ENCODE measurements at regions not wholly inside any gene's neighbourhood (a gene's known extent, or its start where the extent isn't known, plus 50 kb on each side); places are given as distances from the start of the nearest gene placed in this dataset.

DNA sequence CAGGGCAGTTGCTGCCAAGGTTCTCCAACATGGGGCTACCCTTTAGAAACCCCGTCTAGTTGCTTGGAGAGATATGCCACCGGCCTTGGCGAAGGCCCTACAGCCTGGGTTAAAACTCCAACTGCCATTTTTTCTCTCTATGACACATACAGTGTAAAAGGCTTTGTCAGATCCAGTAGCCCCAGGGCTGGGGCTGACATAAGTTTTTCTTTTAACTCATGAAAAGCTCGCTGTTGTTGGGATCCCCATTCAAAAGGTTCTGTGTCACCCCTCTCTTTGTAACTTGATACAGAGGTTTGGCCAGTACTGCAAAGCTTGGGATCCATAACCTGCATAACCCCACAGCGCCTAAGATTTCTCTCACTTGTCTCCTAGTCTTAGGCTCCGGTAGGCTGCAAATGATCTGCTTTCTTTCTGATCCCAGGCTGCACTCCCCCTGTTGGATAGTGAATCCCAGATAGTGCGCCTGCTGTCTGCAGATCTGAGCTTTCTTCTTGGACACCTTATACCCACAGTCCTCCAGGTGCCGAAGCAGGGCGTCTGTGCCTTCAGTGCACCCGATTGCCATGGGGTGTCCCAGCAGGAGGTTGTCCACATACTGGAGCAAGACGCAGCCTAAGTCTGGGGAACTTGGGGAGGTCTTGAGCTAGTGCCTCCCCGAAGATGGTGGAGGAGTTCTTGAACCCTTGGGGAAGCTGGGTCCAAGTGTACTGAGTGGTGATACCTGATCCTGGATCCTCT is 406.2 kb downstream of the TGFB2 start:
- no peak for DNase-seq
- in situ Hi-C loops (cut with HindIII; ENCODE audit: low pct_ligation_motif_present, low sequenced_read_pairs) = no loop called here

DNA sequence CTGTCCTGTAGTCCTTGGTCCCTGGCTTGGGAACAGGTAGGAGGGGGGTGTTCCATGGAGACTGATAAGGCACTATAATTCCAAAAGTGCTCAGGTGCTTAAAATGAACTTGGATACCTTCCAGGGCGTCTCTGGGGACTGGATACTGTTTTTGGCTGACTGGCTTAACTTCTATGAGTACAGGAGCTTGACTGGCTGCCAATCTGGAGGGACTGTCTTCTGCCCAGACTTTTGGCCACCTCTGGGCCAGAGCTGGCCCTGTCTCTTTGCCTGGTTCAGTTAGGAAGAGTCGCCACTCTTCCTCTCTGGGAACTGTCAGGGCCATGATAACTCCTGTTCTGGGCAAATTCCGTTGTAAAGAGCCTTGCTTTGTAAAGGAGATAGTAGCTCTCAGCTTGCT is 407.0 kb downstream of the TGFB2 start:
- Histone ChIP-seq H3K36me3 (replicated peaks) (no peaks in the 10 kb centered on the region), H3K4me3 (ENCODE audit: low read depth, low read length) (no peak overlapping the region), H3K27me3 (replicated peaks) (no peaks in the 10 kb centered on the region), H3K27ac (no peak overlapping the region)
- in situ Hi-C loops (cut with HindIII; ENCODE audit: low pct_ligation_motif_present, low sequenced_read_pairs) = no loop called here
- DNase-seq = no peak
- no peak for TF ChIP-seq CTCF (IDR thresholded peaks at IDR 0.05; ENCODE audit: low read depth, low read length, missing control alignments)

More for the DNA sequence above, 406.2 kb downstream of the TGFB2 start:
- no peak overlapping the region for H3K27ac ChIP-seq
- TF ChIP-seq CTCF (IDR thresholded peaks at IDR 0.05; ENCODE audit: low read depth, low read length, missing control alignments) = no peak
- H3K36me3 ChIP-seq (replicated peaks) = no peaks in the 10 kb centered on the region
- H3K27me3 ChIP-seq (replicated peaks) = no peaks in the 10 kb centered on the region
- no peak overlapping the region for H3K4me3 ChIP-seq (ENCODE audit: low read depth, low read length)

- TF ChIP-seq CTCF (IDR thresholded peaks at IDR 0.05; ENCODE audit: low read depth, low read length, missing control alignments) = no peak
- Histone ChIP-seq H3K27ac (no peak overlapping the region), H3K4me3 (ENCODE audit: low read depth, low read length) (no peak overlapping the region), H3K27me3 (replicated peaks) (no peaks in the 10 kb centered on the region), H3K36me3 (replicated peaks) (no peaks in the 10 kb centered on the region)
- in situ Hi-C loops (cut with HindIII; ENCODE audit: low pct_ligation_motif_present, low sequenced_read_pairs) = no loop called here
- DNase-seq = no peak
Observed at GRCh38 chr1:218754477-218754876, 409.3 kb downstream of the TGFB2 start.

DNA sequence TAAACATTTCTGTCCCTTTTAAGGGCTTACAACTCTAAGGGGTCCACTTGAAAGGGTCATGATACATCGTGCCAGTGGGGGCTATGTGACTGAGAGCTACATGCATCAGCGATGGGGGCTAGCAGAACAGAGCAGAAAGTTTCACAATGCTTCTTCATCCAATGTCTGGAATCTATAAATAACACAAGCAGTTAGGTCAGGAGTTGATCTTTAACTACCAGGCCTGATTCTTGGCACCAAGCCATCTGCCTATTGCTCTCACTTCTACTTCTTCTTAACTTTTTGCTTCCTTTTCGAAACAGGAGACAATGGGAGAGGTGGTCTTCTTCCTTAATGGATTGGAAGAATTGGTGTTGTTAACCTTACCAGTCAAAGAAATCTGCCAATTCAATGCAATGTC is 410.0 kb downstream of the TGFB2 start:
- in situ Hi-C loops (cut with HindIII; ENCODE audit: low pct_ligation_motif_present, low sequenced_read_pairs) = no loop called here
- H3K36me3 ChIP-seq (replicated peaks) = no peaks in the 10 kb centered on the region
- no peak for TF ChIP-seq CTCF (IDR thresholded peaks at IDR 0.05; ENCODE audit: low read depth, low read length, missing control alignments)

DNA sequence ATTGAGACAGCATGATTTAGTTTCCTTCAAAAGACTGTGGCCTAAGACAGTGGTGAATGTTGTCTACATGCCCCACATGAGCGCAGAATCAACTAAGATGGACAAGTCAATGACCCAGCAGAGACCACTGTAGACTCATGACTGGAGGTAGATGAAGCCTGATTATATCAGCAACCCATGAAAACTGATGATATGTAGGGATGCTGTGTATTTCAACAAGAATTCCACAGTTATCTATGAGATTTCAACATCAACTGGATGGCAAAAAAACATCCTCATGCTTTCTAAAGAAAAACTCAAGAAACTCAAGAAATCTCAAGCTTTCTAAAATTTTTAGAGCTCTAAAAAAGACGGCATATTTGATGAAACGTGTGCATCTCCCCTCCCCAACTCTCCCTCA is 413.9 kb upstream of the LYPLAL1 start:
- no peak overlapping the region for H3K27ac ChIP-seq
- no peaks in the 10 kb centered on the region for H3K27me3 ChIP-seq (replicated peaks)
- in situ Hi-C loops (cut with HindIII; ENCODE audit: low pct_ligation_motif_present, low sequenced_read_pairs) = no loop called here
- no peaks in the 10 kb centered on the region for H3K36me3 ChIP-seq (replicated peaks)
- no peak for DNase-seq
- H3K4me3 ChIP-seq (ENCODE audit: low read depth, low read length) = no peak overlapping the region
- TF ChIP-seq CTCF (IDR thresholded peaks at IDR 0.05; ENCODE audit: low read depth, low read length, missing control alignments) = no peak

More for the DNA sequence above, 410.0 kb downstream of the TGFB2 start:
- DNase-seq = no peak
- Histone ChIP-seq H3K4me3 (ENCODE audit: low read depth, low read length) (no peak overlapping the region), H3K27me3 (replicated peaks) (no peaks in the 10 kb centered on the region), H3K27ac (no peak overlapping the region)
